ENCODE measurements at regions not wholly inside any gene's neighbourhood (a gene's known extent, or its start where the extent isn't known, plus 50 kb on each side); places are given as distances from the start of the nearest gene placed in this dataset.
"Not testable (repeated sequence)": the region's sequence is repeated elsewhere in the genome, so short reads cannot be mapped to it uniquely, and the experiment has no call there.

GRCh38 chr2:87455209-87455853 is 292.6 kb upstream of the PLGLB2 start:
- H3K4me3 ChIP-seq: peak overlapping the region; percentile 61

GRCh38 chr2:87455854-87456249 is 292.0 kb upstream of the PLGLB2 start:
- peak; percentile 26 to 33; a peak in 5 of 6 replicates for ATAC-seq
- Histone ChIP-seq H3K4me1 (peaks cover 33% of the 10 kb centered on the region), H3K27ac (peak overlapping the region; percentile 83 to 95), H3K4me3 (peak overlapping the region; percentile 61), H3K4me2 (peak overlapping the region; percentile 75)
- POLR2A ChIA-PET; DNase-seq (ENCODE audit: low read depth in 1 of 2, low spot score in 1 of 2); CTCF ChIA-PET; H3K9me3 ChIP-seq; FAIRE-seq: not testable (repeated sequence)
- WGBS (ENCODE audit: missing lambda C conversion rate): 3% methylated on average over 5 of the region's 9 CpGs

More at GRCh38 chr2:87455209-87455853, 292.6 kb upstream of the PLGLB2 start:
- peak overlapping the region; percentile 83 to 95 for H3K27ac ChIP-seq
- H3K4me2 ChIP-seq: peak overlapping the region; percentile 75
- H3K4me1 ChIP-seq: peaks cover 33% of the 10 kb centered on the region
- 0 out of 2 replicates have a peak, but pooled peaks have one; percentile 23 for TF ChIP-seq JUNB (IDR thresholded peaks at IDR 0.05)
- DNase-seq (ENCODE audit: low read depth in 1 of 2, low spot score in 1 of 2); CTCF ChIA-PET; POLR2A ChIA-PET; H3K9me3 ChIP-seq: not testable (repeated sequence)
- FAIRE-seq: peak; percentile 54
- peak; percentile 85 to 87 for ATAC-seq
- WGBS (ENCODE audit: missing lambda C conversion rate): 2% methylated on average over 10 of the region's 13 CpGs

- H3K9me3 ChIP-seq, CTCF ChIA-PET, FAIRE-seq, POLR2A ChIA-PET: not testable (repeated sequence)
- peak overlapping the region; percentile 75 for H3K4me2 ChIP-seq
- peak overlapping the region; percentile 61 for H3K4me3 ChIP-seq
- 0% methylated on average over 10 of the region's 17 CpGs for WGBS (ENCODE audit: missing lambda C conversion rate)
- peak overlapping the region; percentile 83 to 95 for H3K27ac ChIP-seq
- H3K4me1 ChIP-seq: peaks cover 33% of the 10 kb centered on the region
- ATAC-seq: peak; percentile 33 to 44; a peak in 3 of 6 replicates
- peak in 1 of 2 experiments; percentile 32 for DNase-seq (ENCODE audit: low read depth in 1 of 2, low spot score in 1 of 2)
Measured at GRCh38 chr2:87456477-87457128, 291.3 kb upstream of the PLGLB2 start.

DNA sequence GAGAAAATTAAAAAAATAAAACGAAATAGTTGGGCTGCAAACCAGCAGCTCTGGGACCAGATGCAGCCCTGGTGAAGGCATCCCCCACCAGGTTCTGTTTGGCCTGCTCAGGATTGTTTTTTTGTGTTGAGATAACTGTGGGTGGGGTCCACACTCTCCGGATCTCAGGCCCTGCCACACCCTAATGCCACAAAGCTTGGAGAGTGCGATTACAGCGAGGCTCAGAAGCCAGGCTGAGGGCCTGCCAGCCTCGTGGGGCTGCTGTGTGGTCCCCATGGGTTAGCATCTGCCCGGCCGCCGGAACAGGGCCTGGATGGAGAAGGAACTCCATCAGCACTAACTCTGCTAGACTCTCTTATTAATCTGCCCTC is 290.8 kb upstream of the PLGLB2 start:
- DNase-seq (ENCODE audit: low read depth in 1 of 2, low spot score in 1 of 2); POLR2A ChIA-PET; FAIRE-seq; ATAC-seq; H3K4me3 ChIP-seq; CTCF ChIA-PET; H3K9me3 ChIP-seq: not testable (repeated sequence)
- Histone ChIP-seq H3K4me1 (peaks cover 30% of the 10 kb centered on the region), H3K27ac (peak overlapping the region; percentile 54 to 73; a peak in 2 of 6 replicates), H3K4me2 (peak overlapping the region; percentile 75)
- WGBS (ENCODE audit: missing lambda C conversion rate): no CpG with 5 or more reads among the region's 8 CpGs

GRCh38 chr2:87458938-87459337 is 288.9 kb upstream of the PLGLB2 start:
- CTCF ChIA-PET; FAIRE-seq; H3K4me3 ChIP-seq; H3K9me3 ChIP-seq; DNase-seq (ENCODE audit: low read depth in 1 of 2, low spot score in 1 of 2); H3K27ac ChIP-seq; ATAC-seq; H3K4me2 ChIP-seq; POLR2A ChIA-PET: not testable (repeated sequence)
- no CpG with 5 or more reads among the region's 3 CpGs for WGBS (ENCODE audit: missing lambda C conversion rate)
- H3K4me1 ChIP-seq: peaks cover 13% of the 10 kb centered on the region

DNA sequence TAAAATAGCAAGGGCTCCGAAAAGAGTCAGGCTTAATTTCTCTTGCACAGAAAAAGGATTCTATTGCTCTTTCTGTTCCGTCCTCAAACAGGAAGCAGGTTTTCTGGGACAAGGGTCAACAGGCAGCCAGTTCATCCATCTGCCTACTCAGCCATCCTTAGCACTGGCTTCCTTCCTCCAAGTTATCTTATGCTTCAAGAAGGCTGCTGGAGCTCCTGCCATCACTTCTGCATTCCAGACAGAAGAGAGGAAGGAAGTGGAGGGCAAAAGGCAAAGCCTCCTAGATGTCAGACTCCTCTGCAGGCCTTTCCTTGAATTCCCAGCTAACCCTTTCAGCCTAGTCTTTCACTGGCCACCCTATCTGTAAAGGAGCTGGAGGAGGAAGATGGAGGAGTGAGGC is 287.8 kb upstream of the PLGLB2 start:
- DNase-seq (ENCODE audit: low read depth in 1 of 2, low spot score in 1 of 2); FAIRE-seq; H3K4me2 ChIP-seq; CTCF ChIA-PET; H3K27ac ChIP-seq; POLR2A ChIA-PET; H3K9me3 ChIP-seq; ATAC-seq; H3K4me1 ChIP-seq; H3K4me3 ChIP-seq: not testable (repeated sequence)
- 88% methylated on average over 1 of the region's 2 CpGs for WGBS (ENCODE audit: missing lambda C conversion rate)

- no CpG with 5 or more reads among the region's 1 CpG for WGBS (ENCODE audit: missing lambda C conversion rate)
- H3K4me2 ChIP-seq; H3K4me3 ChIP-seq; H3K9me3 ChIP-seq; H3K27ac ChIP-seq; POLR2A ChIA-PET; H3K4me1 ChIP-seq; FAIRE-seq; CTCF ChIA-PET; DNase-seq (ENCODE audit: low read depth in 1 of 2, low spot score in 1 of 2): not testable (repeated sequence)
- ATAC-seq: peak in 1 of 2 experiments; percentile 21; a peak in 3 of 6 replicates
Measured at GRCh38 chr2:87460662-87461061, 287.2 kb upstream of the PLGLB2 start.

- WGBS (ENCODE audit: missing lambda C conversion rate): 98% methylated on average over 4 of the region's 4 CpGs
- ATAC-seq; H3K4me2 ChIP-seq; H3K4me3 ChIP-seq; H3K27ac ChIP-seq; DNase-seq (ENCODE audit: low read depth in 1 of 2, low spot score in 1 of 2); H3K9me3 ChIP-seq; FAIRE-seq; CTCF ChIA-PET; POLR2A ChIA-PET: not testable (repeated sequence)
- H3K4me1 ChIP-seq: peaks cover 14% of the 10 kb centered on the region
Measured at GRCh38 chr2:87461671-87462070, 286.2 kb upstream of the PLGLB2 start.

- POLR2A ChIA-PET, CTCF ChIA-PET: not testable (repeated sequence)
- 100% methylated on average over 1 of the region's 2 CpGs for WGBS (ENCODE audit: missing lambda C conversion rate)
Measured at GRCh38 chr2:87464219-87464618, 283.7 kb upstream of the PLGLB2 start.

DNA sequence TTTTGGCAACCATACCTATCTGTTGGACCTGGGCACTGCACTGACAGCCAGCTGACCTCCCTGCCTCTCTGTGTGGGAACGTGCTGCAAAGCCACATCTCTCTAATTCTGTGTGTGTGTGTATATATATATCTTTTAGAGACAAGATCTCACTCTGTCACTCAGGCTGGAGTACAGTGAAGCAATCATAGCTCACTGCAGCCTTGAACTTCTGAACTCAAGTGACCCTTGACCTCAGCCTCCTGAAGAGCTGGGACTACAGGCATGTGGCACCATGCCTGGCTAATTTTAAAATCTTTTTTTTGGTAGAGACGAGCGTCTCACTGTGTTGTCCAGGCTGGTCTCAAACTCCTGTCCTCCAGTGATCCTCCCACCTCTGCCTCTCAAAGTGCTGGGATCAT is 282.2 kb upstream of the PLGLB2 start:
- FAIRE-seq; H3K4me2 ChIP-seq; H3K9me3 ChIP-seq; H3K4me3 ChIP-seq; POLR2A ChIA-PET; DNase-seq (ENCODE audit: low read depth in 1 of 2, low spot score in 1 of 2); CTCF ChIA-PET; ATAC-seq; H3K27ac ChIP-seq: not testable (repeated sequence)
- WGBS (ENCODE audit: missing lambda C conversion rate): 84% methylated on average over 3 of the region's 3 CpGs
- peaks cover 15% of the 10 kb centered on the region for H3K4me1 ChIP-seq

More at GRCh38 chr2:87464219-87464618, 283.7 kb upstream of the PLGLB2 start:
- FAIRE-seq; H3K4me3 ChIP-seq; H3K9me3 ChIP-seq; H3K4me2 ChIP-seq; H3K27ac ChIP-seq; DNase-seq (ENCODE audit: low read depth in 1 of 2, low spot score in 1 of 2); ATAC-seq: not testable (repeated sequence)
- peaks cover 14% of the 10 kb centered on the region for H3K4me1 ChIP-seq
